ENCODE measurements at regions not wholly inside any gene's neighbourhood (a gene's known extent, or its start where the extent isn't known, plus 50 kb on each side); places are given as distances from the start of the nearest gene placed in this dataset.

DNA sequence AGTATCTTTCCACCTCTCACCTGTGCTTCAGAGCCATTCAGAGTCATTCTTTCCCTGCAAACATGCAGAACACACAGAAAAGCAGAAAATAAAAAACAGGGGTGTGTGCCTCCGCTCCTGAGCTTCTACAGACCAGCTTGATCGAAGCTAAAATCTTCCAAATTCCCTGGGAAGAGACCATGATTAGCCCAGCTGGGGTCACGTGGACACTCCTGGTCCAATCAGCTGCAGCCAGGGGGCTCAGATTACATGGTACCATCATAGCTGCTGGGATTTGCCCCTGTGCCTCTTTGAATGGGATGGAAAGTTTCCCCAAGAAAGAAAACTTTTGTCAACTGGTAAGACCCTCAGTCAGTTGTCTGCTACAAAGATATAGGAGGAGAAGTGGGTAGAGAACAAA, 159.9 kb downstream of the TMEM114 start:
- H3K4me3 ChIP-seq (replicated peaks in 1 of 2; ENCODE audit: low read depth in 2 of 2, low read length in 2 of 2), result no peak overlapping the region
- TF ChIP-seq, protein P1, sequence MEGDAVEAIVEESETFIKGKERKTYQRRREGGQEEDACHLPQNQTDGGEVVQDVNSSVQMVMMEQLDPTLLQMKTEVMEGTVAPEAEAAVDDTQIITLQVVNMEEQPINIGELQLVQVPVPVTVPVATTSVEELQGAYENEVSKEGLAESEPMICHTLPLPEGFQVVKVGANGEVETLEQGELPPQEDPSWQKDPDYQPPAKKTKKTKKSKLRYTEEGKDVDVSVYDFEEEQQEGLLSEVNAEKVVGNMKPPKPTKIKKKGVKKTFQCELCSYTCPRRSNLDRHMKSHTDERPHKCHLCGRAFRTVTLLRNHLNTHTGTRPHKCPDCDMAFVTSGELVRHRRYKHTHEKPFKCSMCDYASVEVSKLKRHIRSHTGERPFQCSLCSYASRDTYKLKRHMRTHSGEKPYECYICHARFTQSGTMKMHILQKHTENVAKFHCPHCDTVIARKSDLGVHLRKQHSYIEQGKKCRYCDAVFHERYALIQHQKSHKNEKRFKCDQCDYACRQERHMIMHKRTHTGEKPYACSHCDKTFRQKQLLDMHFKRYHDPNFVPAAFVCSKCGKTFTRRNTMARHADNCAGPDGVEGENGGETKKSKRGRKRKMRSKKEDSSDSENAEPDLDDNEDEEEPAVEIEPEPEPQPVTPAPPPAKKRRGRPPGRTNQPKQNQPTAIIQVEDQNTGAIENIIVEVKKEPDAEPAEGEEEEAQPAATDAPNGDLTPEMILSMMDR (IDR thresholded peaks at IDR 0.05; ENCODE audit: low read depth, low read length), result no peak
- DNase-seq (ENCODE audit: low read depth in 2 of 2), result no peak

DNA sequence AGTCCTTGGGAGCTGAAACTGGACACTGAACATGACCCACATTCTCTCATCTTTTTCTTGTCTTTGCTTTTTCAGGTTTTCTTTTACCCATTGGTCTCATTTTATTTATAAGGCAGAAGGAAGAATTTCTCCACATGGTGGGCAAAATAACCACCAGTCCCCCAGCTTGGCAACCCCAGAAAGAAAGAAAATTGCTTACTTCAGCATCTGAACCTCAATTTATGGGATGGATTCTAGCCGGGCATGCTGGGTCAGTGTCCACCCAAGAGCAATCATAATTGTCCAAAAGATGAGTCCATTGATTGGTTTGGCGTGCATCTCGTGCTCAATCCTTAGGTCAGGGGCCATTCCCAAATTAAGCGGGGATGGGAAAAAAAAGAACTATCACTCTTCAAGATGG, 163.7 kb downstream of the TMEM114 start:
- TF ChIP-seq, protein P1 (IDR thresholded peaks at IDR 0.05; ENCODE audit: low read depth, low read length), result no peak
- H3K4me3 ChIP-seq (replicated peaks in 1 of 2; ENCODE audit: low read depth in 2 of 2, low read length in 2 of 2), result no peak overlapping the region
- no peak for DNase-seq (ENCODE audit: low read depth in 2 of 2)

GRCh38 chr16:8417145-8417544, 173.2 kb downstream of the TMEM114 start:
- TF ChIP-seq, protein P1 (IDR thresholded peaks at IDR 0.05; ENCODE audit: low read depth, low read length), result no peak
- DNase-seq (ENCODE audit: low read depth in 2 of 2), result no peak
- no peak overlapping the region for H3K4me3 ChIP-seq (replicated peaks in 1 of 2; ENCODE audit: low read depth in 2 of 2, low read length in 2 of 2)

GRCh38 chr16:8408855-8409567, 181.3 kb downstream of the TMEM114 start:
- DNase-seq (ENCODE audit: low read depth in 2 of 2), result no peak
- TF ChIP-seq, protein P1 (IDR thresholded peaks at IDR 0.05; ENCODE audit: low read depth, low read length), result no peak
- H3K4me3 ChIP-seq (replicated peaks in 1 of 2; ENCODE audit: low read depth in 2 of 2, low read length in 2 of 2), result no peak overlapping the region

- TF ChIP-seq, protein P1 (IDR thresholded peaks at IDR 0.05; ENCODE audit: low read depth, low read length), result no peak
- DNase-seq (ENCODE audit: low read depth in 2 of 2), result no peak
- H3K4me3 ChIP-seq (replicated peaks in 1 of 2; ENCODE audit: low read depth in 2 of 2, low read length in 2 of 2), result no peak overlapping the region
Measured at GRCh38 chr16:8407351-8407750, 183.0 kb downstream of the TMEM114 start.

DNA sequence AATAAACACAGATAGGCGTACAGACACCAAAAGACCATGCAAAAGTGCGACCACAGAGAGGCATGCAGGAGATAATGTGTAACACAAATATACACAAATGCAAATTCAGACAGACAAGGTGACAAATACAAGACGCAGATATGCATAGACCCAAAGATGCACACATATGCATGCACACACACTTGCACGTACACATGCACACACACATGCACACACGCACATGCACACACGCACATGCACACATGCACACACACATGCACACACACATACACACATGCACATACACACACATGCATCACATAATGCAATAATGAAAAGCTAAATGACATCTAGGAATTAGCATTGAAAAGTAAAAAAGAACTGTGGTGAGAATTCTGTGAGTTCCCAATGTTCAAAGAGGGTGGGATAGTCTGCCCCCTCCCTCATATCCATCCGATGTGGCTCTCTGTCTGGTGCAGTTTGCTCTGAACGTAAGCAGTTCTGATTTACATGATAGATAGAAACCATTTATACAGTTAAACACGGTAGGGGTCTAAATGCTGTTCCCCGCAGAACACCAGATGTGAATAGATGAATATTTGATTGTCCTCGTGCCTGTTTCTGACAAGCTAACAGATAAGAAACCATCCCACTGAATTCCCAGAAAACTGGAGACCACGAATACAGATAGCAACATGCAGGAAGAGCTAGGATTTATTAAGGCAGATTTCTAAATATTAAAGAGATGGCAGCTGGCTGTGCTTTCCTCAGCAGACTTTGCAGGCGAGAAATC, 186.1 kb downstream of the TMEM114 start:
- DNase-seq (ENCODE audit: low read depth in 2 of 2), result no peak
- TF ChIP-seq, protein P1 (IDR thresholded peaks at IDR 0.05; ENCODE audit: low read depth, low read length), result no peak

More for the DNA sequence above, 186.1 kb downstream of the TMEM114 start:
- no peak overlapping the region for H3K4me3 ChIP-seq (replicated peaks in 1 of 2; ENCODE audit: low read depth in 2 of 2, low read length in 2 of 2)
